GM12878 (cell line): ENCODE measurements at regions not wholly inside any gene's neighbourhood (a gene's known extent, or its start where the extent isn't known, plus 50 kb on each side); places are given as distances from the start of the nearest gene placed in this dataset.

ENCODE experiments used
- ATAC-seq: fragments of 200-7000 bp; cut with Tn5 transposase; 3 replicates; pipeline ENCODE4 v1.9.1; 2020; ENCODE audit warnings: mild to moderate bottlenecking, moderate library complexity
- BruUV-seq: library from RNA; stranded (reverse); fragments of 400-500 nt; replicated peaks from 2 replicates; lab custom pipeline; 2021; lab: Mats Ljungman, UMichigan
- CTCF ChIA-PET: fragments of 300-600 bp; sonication (Branson Sonifier 250); formaldehyde crosslinking; extraction: SDS; loops from one replicate; lab custom pipeline; 2021; ENCODE audit warnings: inconsistent platforms; lab: Yijun Ruan, JAX
- POLR2A ChIA-PET: fragments of 350-600 bp; formaldehyde crosslinking; extraction: SDS; loops from one replicate; lab custom pipeline; 2021; ENCODE audit warnings: inconsistent platforms; lab: Charles Lee
- RAD21 ChIA-PET: fragments of 300-600 bp; sonication (Branson Sonifier 250); formaldehyde crosslinking; loops from one replicate; lab custom pipeline; 2023; ENCODE audit warnings: antibody characterized with exemption; ENCODE audit not compliant: unreplicated experiment; lab: Charles Lee
- SMC1A ChIA-PET: fragments of 300-600 bp; sonication (Branson Sonifier 250); formaldehyde crosslinking; loops from one replicate; lab custom pipeline; 2023; ENCODE audit not compliant: unreplicated experiment, uncharacterized antibody; lab: Charles Lee
- DNase-seq: peaks from one replicate; pipeline ENCODE4 v3.0.0-alpha.2; 2011; ENCODE audit warnings: low read depth, low spot score
- FAIRE-seq: peaks from 3 replicates; lab custom pipeline; 2011; peaks lifted over from hg19 to GRCh38; lab: Jason Lieb, UNC
- H2AFZ ChIP-seq: 2 replicates; pipeline ENCODE4 v1.6.0; 2011; ENCODE audit warnings: low read depth, low read length, control low read depth; ENCODE audit not compliant: control insufficient read depth
- H3K27ac ChIP-seq: 2 replicates; pipeline ENCODE4 v1.5.1; 2011; ENCODE audit warnings: control low read depth; ENCODE audit not compliant: control insufficient read depth, insufficient read depth
- H3K27me3 ChIP-seq, 2 experiments: replicated peaks in 1 of 2; 2 replicates each; pipeline versions ENCODE4 v1.6.0 to v1.6.1; 2011; ENCODE audit warnings: low read length in 1 of 2; ENCODE audit not compliant: control insufficient read depth in 2 of 2, insufficient read depth in 2 of 2
- H3K36me3 ChIP-seq, 2 experiments: 2 replicates each; pipeline ENCODE4 v1.5.1; 2011; ENCODE audit warnings: low read length in 1 of 2; ENCODE audit not compliant: control insufficient read depth in 2 of 2, insufficient read depth in 2 of 2
- H3K4me1 ChIP-seq: 2 replicates; pipeline ENCODE4 v1.6.1; 2011; ENCODE audit warnings: mild to moderate bottlenecking, low read length, moderate library complexity, mixed read lengths; ENCODE audit not compliant: control insufficient read depth, insufficient read depth
- H3K4me2 ChIP-seq: 2 replicates; pipeline ENCODE4 v1.6.0; 2011; ENCODE audit warnings: control low read depth; ENCODE audit not compliant: control insufficient read depth, insufficient read depth
- H3K4me3 ChIP-seq: fragments of 200-600 bp; sonication (generic); 2 replicates; pipeline ENCODE4 v1.5.1; 2016
- H3K79me2 ChIP-seq: 2 replicates; pipeline ENCODE4 v1.6.0; 2011; ENCODE audit warnings: low read length; ENCODE audit not compliant: control insufficient read depth, insufficient read depth
- H3K9ac ChIP-seq: 2 replicates; pipeline ENCODE4 v1.8.0; 2011; ENCODE audit warnings: low read length, control low read depth, mixed read lengths; ENCODE audit not compliant: control insufficient read depth, insufficient read depth
- H3K9me3 ChIP-seq: replicated peaks from 3 replicates; pipeline ENCODE4 v1.5.1; 2011; ENCODE audit warnings: mild to moderate bottlenecking, low read length; ENCODE audit not compliant: control insufficient read depth, insufficient read depth
- H4K20me1 ChIP-seq: 2 replicates; pipeline ENCODE4 v1.6.0; 2011; ENCODE audit not compliant: control insufficient read depth, insufficient read depth
- DPF2 ChIP-seq: fragments of 450-650 bp; IDR thresholded peaks from 2 replicates; pipeline ENCODE4 v1.6.1; 2017; ENCODE audit warnings: mild to moderate bottlenecking
- HDGF ChIP-seq: fragments of 450-650 bp; IDR thresholded peaks from 2 replicates; pipeline ENCODE4 v1.6.1; 2016; ENCODE audit warnings: antibody characterized with exemption
- NFYB ChIP-seq: IDR thresholded peaks from 2 replicates; pipeline ENCODE4 v1.6.1; 2011; ENCODE audit warnings: low read depth, mild to moderate bottlenecking, low read length, improper control_type of control experiment, moderate library complexity; ENCODE audit not compliant: insufficient read depth
- NR2C2 ChIP-seq: IDR thresholded peaks from 2 replicates; pipeline ENCODE4 v1.6.1; 2011; ENCODE audit warnings: borderline replicate concordance, low read depth; ENCODE audit not compliant: control insufficient read depth, insufficient read length
- RAD51 ChIP-seq: fragments of 450-650 bp; IDR thresholded peaks from 2 replicates; pipeline ENCODE4 v1.6.1; 2016; ENCODE audit warnings: moderate library complexity, mild to moderate bottlenecking, inconsistent platforms
- ZNF274 ChIP-seq: IDR thresholded peaks from one replicate; pipeline ENCODE4 v1.8.0; 2011; ENCODE audit not compliant: insufficient read length, insufficient read depth
- WGBS: methylation state at CpG from one replicate; pipeline ENCODE4 v1.1.6; 2016; ENCODE audit warnings: low lambda C conversion rate; ENCODE audit not compliant: insufficient replicate concordance, insufficient coverage; ENCODE audit errors: missing lambda C conversion rate; 5-methylcytosine and 5-hydroxymethylcytosine counted together
- in situ Hi-C: fragments of 300-500 bp; cut with MboI; formaldehyde crosslinking; loops from 9 replicates; pipeline ENCODE4 v1.14.3; 2018; ENCODE audit warnings: mixed read lengths
- intact Hi-C: fragments of 100-400 bp; cut with micrococcal nuclease; formaldehyde crosslinking; loops from one replicate; pipeline ENCODE4 v1.14.2; 2022; ENCODE audit not compliant: unreplicated experiment
- TF ChIP-seq, protein P1 (sequence below): fragments of 450-650 bp; IDR thresholded peaks from 2 replicates; pipeline ENCODE4 v1.6.1; 2014; ENCODE audit warnings: mild to moderate bottlenecking

DNA sequence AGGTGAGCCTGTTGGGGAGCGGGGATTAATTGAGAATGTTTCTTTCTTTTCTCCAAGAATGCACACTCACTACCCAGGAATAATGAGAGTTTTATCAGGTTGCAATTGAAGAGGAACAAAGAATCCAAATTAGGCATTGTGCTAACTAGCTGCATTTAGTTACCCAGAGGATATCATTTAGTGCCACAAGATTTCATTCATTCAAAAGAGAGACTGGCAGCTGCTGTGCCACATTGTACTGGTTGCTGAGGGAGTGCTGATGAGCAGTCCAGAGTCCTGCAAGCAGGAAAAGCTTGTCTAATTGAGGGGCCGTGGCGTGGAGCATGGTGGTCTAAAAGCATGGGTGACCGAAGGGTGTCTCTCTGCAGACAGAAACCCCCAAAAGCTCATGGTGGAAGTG is 97.6 kb downstream of the CTAGE1 start:
- ChIA-PET RAD21 (no interaction called here), SMC1A (interaction anchor here (0.5 to 1.1 kb wide), 2 partner anchors 12 to 1853 kb away, joined by 3 read pairs; no protein-coding TSS in a partner anchor), CTCF (no interaction called here), POLR2A (no interaction called here)
- in situ Hi-C loops (no loop called here), intact Hi-C loops (no loop called here)
- Histone ChIP-seq H3K27ac (no peak overlapping the region), H3K27me3 (peaks cover 0 to 2% of the 10 kb centered on the region in 2 experiments; a peak in 3 of 4 replicates), H3K4me2 (no peak overlapping the region), H3K9ac (no peak overlapping the region), H3K36me3 (no peaks in the 10 kb centered on the region), H3K79me2 (no peaks in the 10 kb centered on the region), H3K9me3 (no peaks in the 10 kb centered on the region), H4K20me1 (no peaks in the 10 kb centered on the region), H3K4me1 (no peaks in the 10 kb centered on the region), H3K4me3 (no peak overlapping the region), H2AFZ (no peak overlapping the region)
- FAIRE-seq: no peak
- ATAC-seq: no peak
- DNase-seq: no peak
- WGBS: 5% methylated on average over 4 of the region's 4 CpGs
- BruUV-seq: no TSS peak
- TF ChIP-seq NR2C2 (no peak), HDGF (no peak), NFYB (no peak), DPF2 (no peak), ZNF274 (no peak), RAD51 (no peak)
- TF ChIP-seq, protein P1, sequence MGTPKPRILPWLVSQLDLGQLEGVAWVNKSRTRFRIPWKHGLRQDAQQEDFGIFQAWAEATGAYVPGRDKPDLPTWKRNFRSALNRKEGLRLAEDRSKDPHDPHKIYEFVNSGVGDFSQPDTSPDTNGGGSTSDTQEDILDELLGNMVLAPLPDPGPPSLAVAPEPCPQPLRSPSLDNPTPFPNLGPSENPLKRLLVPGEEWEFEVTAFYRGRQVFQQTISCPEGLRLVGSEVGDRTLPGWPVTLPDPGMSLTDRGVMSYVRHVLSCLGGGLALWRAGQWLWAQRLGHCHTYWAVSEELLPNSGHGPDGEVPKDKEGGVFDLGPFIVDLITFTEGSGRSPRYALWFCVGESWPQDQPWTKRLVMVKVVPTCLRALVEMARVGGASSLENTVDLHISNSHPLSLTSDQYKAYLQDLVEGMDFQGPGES: no peak
